HUES48 (cell line): ENCODE measurements at regions not wholly inside any gene's neighbourhood (a gene's known extent, or its start where the extent isn't known, plus 50 kb on each side); places are given as distances from the start of the nearest gene placed in this dataset.
"Not testable (repeated sequence)": the region's sequence is repeated elsewhere in the genome, so short reads cannot be mapped to it uniquely, and the experiment has no call there.

Experiments used
- H3K27ac ChIP-seq: one replicate; pipeline ENCODE4 v1.7.0; 2013; ENCODE audit warnings: low read depth, low read length, inconsistent platforms
- H3K27me3 ChIP-seq: 2 replicates; pipeline ENCODE4 v1.6.1; 2013; ENCODE audit warnings: mild to moderate bottlenecking, low read length; ENCODE audit not compliant: control insufficient read depth, insufficient read depth
- H3K36me3 ChIP-seq: 2 replicates; pipeline ENCODE4 v1.6.1; 2013; ENCODE audit warnings: low read length; ENCODE audit not compliant: control insufficient read depth, insufficient read depth
- H3K4me1 ChIP-seq: 2 replicates; pipeline ENCODE4 v1.6.1; 2013; ENCODE audit warnings: mild to moderate bottlenecking, low read length; ENCODE audit not compliant: control insufficient read depth, insufficient read depth
- H3K4me3 ChIP-seq: 2 replicates; pipeline ENCODE4 v1.5.1; 2013; ENCODE audit warnings: mild to moderate bottlenecking, low read depth, low read length
- H3K9ac ChIP-seq: 2 replicates; pipeline ENCODE4 v1.6.1; 2013; ENCODE audit warnings: mild to moderate bottlenecking, low read depth, low read length, moderate library complexity
- H3K9me3 ChIP-seq: 2 replicates; pipeline ENCODE4 v1.6.1; 2013; ENCODE audit warnings: low read length; ENCODE audit not compliant: control insufficient read depth, insufficient read depth

DNA sequence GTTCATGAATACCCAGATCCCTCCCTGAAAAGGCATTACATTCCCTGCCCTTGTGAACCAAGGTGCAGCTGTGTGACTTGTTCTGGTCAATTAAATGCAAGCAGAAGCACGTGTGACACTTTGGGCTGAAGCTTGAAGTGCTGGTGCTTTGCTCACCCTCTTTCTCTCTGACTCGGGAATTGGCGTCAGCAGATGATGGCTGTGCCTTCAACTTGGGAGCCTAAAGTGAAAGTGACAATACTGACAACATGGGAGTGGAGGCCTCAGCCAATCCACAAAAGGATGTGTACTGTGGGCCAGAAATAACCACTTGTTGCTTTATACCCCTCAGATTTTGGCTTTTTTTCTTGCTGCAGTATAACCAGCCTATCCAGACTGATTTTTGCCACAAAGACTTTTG, 148.3 kb upstream of the THY1 start:
- peaks cover 8% of the 10 kb centered on the region for H3K4me1 ChIP-seq
- no peaks in the 10 kb centered on the region for H3K36me3 ChIP-seq
- no peak overlapping the region for H3K4me3 ChIP-seq
- H3K27me3 ChIP-seq: 0 out of 2 replicates have a peak, but pooled peaks cover 5% of the 10 kb centered on the region
- no peak overlapping the region for H3K27ac ChIP-seq
- no peak overlapping the region for H3K9ac ChIP-seq
- H3K9me3 ChIP-seq: no peaks in the 10 kb centered on the region

DNA sequence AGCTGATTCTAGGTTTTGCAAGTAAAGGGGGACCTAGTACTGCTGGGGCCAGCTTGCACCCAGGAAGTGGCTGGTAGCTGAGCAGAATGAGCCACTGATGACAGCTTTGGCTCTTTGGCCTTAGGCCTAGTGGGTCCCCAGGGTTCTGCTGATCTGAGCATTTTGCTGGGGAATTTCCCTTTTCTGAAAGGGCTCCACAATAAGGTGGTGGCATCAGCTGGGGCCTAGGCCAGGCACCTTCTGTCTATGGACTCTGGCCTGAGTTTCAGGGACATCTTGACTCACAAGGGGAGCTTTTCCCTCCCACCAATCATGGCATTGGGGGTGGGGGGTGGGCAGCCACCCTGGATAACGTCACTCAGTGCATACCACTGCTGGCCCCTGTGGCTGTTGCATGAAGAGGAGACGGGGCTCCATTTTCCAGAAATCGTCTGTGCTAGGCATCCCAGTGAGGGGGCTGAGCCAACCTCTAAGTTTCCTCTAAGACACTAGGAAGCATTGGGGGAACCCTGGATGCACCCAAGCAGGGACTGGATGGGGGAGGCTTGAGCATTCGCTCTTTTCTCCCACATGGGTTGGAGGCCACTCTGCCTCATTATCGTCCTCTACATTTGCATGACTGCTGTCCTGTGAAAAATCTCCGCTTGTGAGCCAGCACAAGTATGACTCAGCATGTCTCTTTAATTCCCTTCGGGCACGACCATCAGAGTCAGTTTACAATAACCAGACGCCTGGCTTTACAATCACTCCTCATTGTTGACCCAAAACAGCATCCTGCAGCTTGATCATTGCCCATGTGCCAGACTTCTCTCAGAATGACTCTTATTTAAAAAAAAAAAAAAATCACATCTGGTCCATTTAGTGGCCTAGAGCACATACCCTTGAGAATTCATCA, 145.0 kb upstream of the THY1 start:
- Histone ChIP-seq H3K36me3 (no peaks in the 10 kb centered on the region), H3K27me3 (no peaks in the 10 kb centered on the region), H3K4me1 (peaks cover 8% of the 10 kb centered on the region), H3K4me3 (no peak overlapping the region), H3K9ac (no peak overlapping the region), H3K9me3 (no peaks in the 10 kb centered on the region), H3K27ac (peak overlapping the region; percentile 5)

DNA sequence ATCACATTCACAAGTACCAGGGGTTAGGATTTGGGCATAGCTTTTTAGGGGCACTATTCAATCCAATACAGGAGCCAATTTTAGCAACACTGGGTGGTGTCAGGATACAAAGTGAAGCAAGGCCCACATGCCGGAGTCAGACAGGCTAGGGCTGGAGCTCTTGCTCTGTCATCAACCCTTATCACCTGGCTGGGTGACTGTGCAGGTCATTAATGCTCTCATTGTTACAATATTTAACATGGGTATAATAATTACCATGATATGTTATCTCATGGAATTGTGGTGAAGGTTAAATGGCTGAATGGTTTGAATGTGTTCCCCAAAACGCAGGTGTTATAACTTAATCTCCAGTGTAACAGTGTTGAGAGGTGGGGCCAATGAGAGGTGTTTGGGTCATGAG, 143.3 kb upstream of the THY1 start:
- Histone ChIP-seq H3K9ac (no peak overlapping the region), H3K4me1 (peaks cover 8% of the 10 kb centered on the region), H3K36me3 (no peaks in the 10 kb centered on the region), H3K27ac (no peak overlapping the region), H3K9me3 (no peaks in the 10 kb centered on the region), H3K27me3 (no peaks in the 10 kb centered on the region), H3K4me3 (no peak overlapping the region)

DNA sequence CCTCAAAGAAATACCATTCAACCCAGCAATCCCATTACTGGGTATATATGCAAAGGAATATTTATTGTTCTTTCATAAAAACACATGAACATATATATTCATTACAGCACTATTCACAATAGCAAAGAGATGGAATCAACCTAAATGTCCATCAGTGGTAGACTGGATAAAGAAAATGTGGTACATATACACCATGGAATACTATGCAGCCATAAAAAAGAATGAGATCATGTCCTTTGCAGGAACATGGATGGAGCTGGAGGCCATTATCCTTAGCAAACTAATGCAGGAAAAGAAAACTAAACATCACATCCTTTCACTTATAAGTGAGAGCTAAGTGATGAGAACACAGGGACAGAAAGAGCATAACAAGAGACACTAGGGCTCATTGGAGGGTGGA, 142.7 kb upstream of the THY1 start:
- H3K36me3 ChIP-seq, H3K9ac ChIP-seq, H3K27ac ChIP-seq, H3K9me3 ChIP-seq, H3K4me3 ChIP-seq, H3K4me1 ChIP-seq, H3K27me3 ChIP-seq: not testable (repeated sequence)

DNA sequence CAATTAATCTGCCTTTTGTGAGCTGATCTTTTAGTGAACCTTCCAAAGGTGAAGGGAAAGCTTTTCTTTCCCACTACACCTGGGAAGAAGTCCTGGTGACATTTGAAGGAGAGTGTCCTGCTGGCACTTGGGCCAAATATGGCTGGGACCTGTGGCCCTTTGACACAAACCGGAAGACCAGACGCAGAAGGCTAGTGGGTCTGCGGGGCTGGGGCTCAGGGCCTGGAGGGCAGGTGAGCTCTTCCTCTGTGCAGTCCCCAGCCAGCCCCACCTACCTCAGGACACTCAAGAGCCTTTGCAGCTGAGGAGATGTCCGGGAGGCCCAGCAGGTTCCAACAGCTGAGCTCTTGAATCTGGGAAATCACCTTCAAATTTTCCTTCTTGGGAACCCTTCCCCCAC, 138.0 kb upstream of the THY1 start:
- no peaks in the 10 kb centered on the region for H3K9me3 ChIP-seq
- no peaks in the 10 kb centered on the region for H3K4me1 ChIP-seq
- no peaks in the 10 kb centered on the region for H3K36me3 ChIP-seq
- H3K4me3 ChIP-seq: no peak overlapping the region
- H3K27me3 ChIP-seq: no peaks in the 10 kb centered on the region
- H3K9ac ChIP-seq: no peak overlapping the region
- no peak overlapping the region for H3K27ac ChIP-seq

DNA sequence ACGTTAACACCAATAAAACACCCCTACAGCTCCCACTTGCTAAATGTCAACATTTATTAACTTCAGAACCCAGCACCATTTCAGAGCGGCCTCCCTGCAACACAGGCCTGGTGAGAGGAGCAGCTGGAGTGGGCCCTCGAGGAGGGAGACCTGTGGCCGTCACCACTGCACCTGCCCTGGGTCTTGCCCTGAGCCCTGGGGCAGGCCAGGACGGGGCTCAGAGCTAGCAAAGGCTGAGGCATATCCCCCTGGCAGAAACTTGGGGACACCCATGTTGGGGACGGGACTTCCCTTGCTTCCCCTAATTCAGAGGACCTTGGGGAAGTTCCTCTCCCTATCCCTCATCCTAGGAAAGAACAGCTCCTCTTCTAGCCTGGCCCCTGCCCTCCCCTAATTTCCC, 137.3 kb upstream of the THY1 start:
- no peak overlapping the region for H3K4me3 ChIP-seq
- H3K27me3 ChIP-seq: no peaks in the 10 kb centered on the region
- H3K36me3 ChIP-seq: no peaks in the 10 kb centered on the region
- H3K9ac ChIP-seq: no peak overlapping the region
- no peaks in the 10 kb centered on the region for H3K4me1 ChIP-seq
- no peak overlapping the region for H3K27ac ChIP-seq
- H3K9me3 ChIP-seq: no peaks in the 10 kb centered on the region

DNA sequence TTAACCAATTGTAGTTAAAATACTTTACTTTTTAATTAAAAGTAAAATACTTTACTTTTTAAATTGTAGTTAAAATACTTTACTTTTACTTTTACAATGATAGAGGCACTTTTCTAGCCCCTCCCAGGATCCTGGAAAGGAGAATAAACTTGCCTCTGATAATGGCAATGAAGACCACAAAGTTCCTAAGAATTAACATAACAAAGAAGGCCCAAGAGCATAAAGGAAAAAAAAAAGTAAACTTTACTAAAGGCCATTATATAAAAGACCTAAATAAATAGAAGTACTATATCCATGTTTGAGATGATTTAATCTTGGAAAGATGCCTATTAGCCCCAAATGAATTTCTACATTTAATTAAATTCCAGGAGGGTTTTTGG, 129.1 kb upstream of the THY1 start:
- H3K9ac ChIP-seq: no peak overlapping the region
- no peak overlapping the region for H3K27ac ChIP-seq
- H3K9me3 ChIP-seq: no peaks in the 10 kb centered on the region; the same call in 1 of the 2 replicates
- peaks cover 4% of the 10 kb centered on the region for H3K4me1 ChIP-seq
- no peak overlapping the region for H3K4me3 ChIP-seq
- no peaks in the 10 kb centered on the region for H3K27me3 ChIP-seq
- no peaks in the 10 kb centered on the region for H3K36me3 ChIP-seq

DNA sequence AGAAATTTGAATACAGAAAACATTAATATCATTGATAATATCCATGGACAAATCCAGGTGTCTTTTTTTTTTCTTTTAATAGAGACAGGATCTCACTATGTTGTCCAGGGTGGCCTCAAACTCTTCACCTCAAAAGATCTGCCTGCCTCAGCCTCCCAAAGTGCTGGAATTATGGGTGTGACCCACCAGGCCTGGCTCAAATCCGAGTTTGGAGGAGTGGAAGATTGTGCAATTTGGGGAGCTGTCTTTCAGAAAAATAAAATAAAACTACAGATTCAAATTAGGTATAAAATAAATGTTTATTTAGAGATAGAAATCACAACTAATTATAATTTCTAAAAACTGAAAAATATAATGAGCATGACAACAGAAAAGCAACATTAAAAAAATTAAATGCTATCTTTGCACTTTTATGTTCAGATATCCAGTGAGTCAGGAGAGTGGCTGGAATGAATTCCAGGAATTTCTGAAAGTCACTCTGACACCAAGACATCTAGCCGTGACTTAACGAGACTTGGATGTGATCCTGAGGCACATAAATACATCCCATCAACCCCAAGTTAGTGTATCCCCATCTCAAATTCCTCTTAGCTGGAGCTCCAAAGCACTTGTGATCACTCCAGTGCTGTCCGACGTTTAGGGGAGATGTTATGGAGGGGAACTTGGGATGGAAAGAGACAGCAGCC, 128.6 kb upstream of the THY1 start:
- Histone ChIP-seq H3K36me3 (no peaks in the 10 kb centered on the region), H3K4me1 (peaks cover 4% of the 10 kb centered on the region), H3K9ac (no peak overlapping the region), H3K4me3 (no peak overlapping the region), H3K27ac (no peak overlapping the region), H3K9me3 (no peaks in the 10 kb centered on the region; the same call in 1 of the 2 replicates), H3K27me3 (no peaks in the 10 kb centered on the region)

DNA sequence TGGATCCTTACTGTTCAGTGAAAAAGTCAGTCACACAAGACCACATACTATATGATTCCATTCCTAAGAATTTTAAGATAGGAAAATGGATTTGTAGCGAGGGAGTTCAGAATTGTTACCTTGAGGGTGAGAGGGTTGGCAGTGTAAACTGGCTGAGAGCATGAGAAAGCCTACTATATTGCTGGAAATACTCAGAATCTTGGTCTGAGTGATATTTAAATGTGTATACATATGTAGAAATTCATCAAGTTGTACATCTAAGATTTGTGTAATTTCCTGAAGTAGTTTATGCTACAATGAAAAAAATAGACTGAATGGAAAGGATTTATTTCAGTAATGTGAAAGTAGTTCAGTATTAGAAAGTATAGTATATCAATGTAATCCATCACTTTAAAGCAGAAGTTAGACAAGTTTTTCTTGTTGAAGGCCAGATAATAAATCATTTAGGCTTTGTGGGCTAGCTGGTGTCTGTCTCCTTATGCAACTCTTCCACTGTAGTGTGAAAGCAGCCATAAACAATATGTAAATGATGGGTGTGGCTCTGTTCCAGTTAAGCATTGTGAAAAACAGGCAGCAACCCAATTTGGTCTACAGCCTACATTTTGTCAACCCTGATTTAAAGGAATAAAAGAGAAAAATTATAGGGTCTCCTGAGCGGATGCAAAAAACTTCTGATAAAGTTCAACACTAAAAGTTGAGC, 127.2 kb upstream of the THY1 start:
- H3K9ac ChIP-seq: no peak overlapping the region
- no peak overlapping the region for H3K27ac ChIP-seq
- peaks cover 4% of the 10 kb centered on the region for H3K4me1 ChIP-seq
- H3K27me3 ChIP-seq: no peaks in the 10 kb centered on the region
- H3K4me3 ChIP-seq: no peak overlapping the region
- no peaks in the 10 kb centered on the region for H3K36me3 ChIP-seq
- H3K9me3 ChIP-seq: no peaks in the 10 kb centered on the region; the same call in 1 of the 2 replicates

DNA sequence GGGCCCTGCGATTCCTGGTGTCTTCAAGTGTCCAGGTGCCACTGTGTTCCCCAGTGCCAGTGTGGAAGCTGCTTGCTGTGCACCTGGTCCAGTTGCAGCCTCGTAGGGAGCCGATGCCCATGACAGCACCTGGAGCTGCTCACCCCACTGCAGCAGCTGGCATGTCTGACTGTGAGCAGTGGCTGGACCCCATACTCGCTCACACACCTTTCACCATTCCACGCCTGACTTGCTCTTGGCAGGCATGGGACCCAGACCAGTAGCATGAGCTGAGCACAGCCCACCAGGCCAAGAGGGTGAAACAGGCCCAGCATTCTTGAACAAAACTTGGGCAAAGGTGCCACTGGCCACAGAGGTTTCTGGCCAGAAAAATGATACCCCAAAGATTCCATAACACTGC, 124.5 kb upstream of the THY1 start:
- H3K4me3 ChIP-seq: no peak overlapping the region
- no peaks in the 10 kb centered on the region; the same call in 1 of the 2 replicates for H3K9me3 ChIP-seq
- no peak overlapping the region for H3K27ac ChIP-seq
- H3K9ac ChIP-seq: no peak overlapping the region
- no peaks in the 10 kb centered on the region for H3K36me3 ChIP-seq
- no peaks in the 10 kb centered on the region for H3K27me3 ChIP-seq
- H3K4me1 ChIP-seq: peaks cover 4% of the 10 kb centered on the region
